IMR-90 (cell line): ENCODE measurements at regions not wholly inside any gene's neighbourhood (a gene's known extent, or its start where the extent isn't known, plus 50 kb on each side); places are given as distances from the start of the nearest gene placed in this dataset.

Experiments
- ATAC-seq: fragments of 200-7000 bp; cut with Tn5 transposase; 2 replicates; pipeline ENCODE4 v1.9.1; 2020; ENCODE audit warnings: low read depth, mild to moderate bottlenecking, moderate library complexity
- BruUV-seq: library from RNA; stranded (reverse); fragments of 400-500 nt; replicated peaks from 2 replicates; lab custom pipeline; 2021; lab: Mats Ljungman, UMichigan
- CTCF ChIA-PET: fragments of 300-600 bp; formaldehyde crosslinking; extraction: SDS; loops from one replicate; lab custom pipeline; 2021; ENCODE audit warnings: antibody characterized with exemption; lab: Yijun Ruan, JAX
- POLR2A ChIA-PET: fragments of 300-600 bp; sonication (Branson Sonifier 250); formaldehyde crosslinking; loops from one replicate; lab custom pipeline; 2022; ENCODE audit warnings: antibody characterized with exemption; ENCODE audit not compliant: unreplicated experiment; lab: Charles Lee
- DNase-seq: peaks from one replicate; pipeline ENCODE4 v3.0.0; 2013
- H2AFZ ChIP-seq: replicated peaks from 2 replicates; pipeline ENCODE3; 2013; ENCODE audit warnings: low read length, mild to moderate bottlenecking; ENCODE audit not compliant: poor library complexity
- H2AK5ac ChIP-seq: 2 replicates; pipeline ENCODE4 v1.6.1; 2013; ENCODE audit warnings: low read depth, low read length, inconsistent platforms
- H2AK9ac ChIP-seq: replicated peaks from 2 replicates; pipeline ENCODE3; 2013; ENCODE audit warnings: mild to moderate bottlenecking, low read depth, low read length, moderate library complexity; ENCODE audit not compliant: poor library complexity
- H2BK120ac ChIP-seq: 2 replicates; pipeline ENCODE4 v1.6.1; 2013; ENCODE audit warnings: low read depth, low read length, inconsistent platforms
- H2BK15ac ChIP-seq: 3 replicates; pipeline ENCODE4 v1.6.1; 2013; ENCODE audit warnings: low read depth, low read length, inconsistent platforms
- H2BK20ac ChIP-seq: 2 replicates; pipeline ENCODE4 v1.6.1; 2013; ENCODE audit warnings: low read depth, mild to moderate bottlenecking, inconsistent platforms, low read length, moderate library complexity
- H2BK5ac ChIP-seq: 2 replicates; pipeline ENCODE4 v1.6.1; 2013; ENCODE audit warnings: mild to moderate bottlenecking, low read depth, low read length, inconsistent platforms; ENCODE audit not compliant: poor library complexity, severe bottlenecking
- H3K14ac ChIP-seq: replicated peaks from 2 replicates; pipeline ENCODE4 v1.6.1; 2013; ENCODE audit warnings: low read depth, low read length, inconsistent platforms
- H3K18ac ChIP-seq: 2 replicates; pipeline ENCODE4 v1.6.1; 2013; ENCODE audit warnings: low read depth, low read length, control low read depth
- H3K23ac ChIP-seq: 2 replicates; pipeline ENCODE4 v1.6.1; 2013; ENCODE audit warnings: low read depth, low read length, inconsistent platforms
- H3K27ac ChIP-seq: 2 replicates; pipeline ENCODE4 v1.5.1; 2013; ENCODE audit warnings: mild to moderate bottlenecking, control low read depth, low read length; ENCODE audit not compliant: insufficient read depth
- H3K27me3 ChIP-seq: 2 replicates; pipeline ENCODE4 v1.6.1; 2013; ENCODE audit warnings: low read length; ENCODE audit not compliant: control insufficient read depth, insufficient read depth
- H3K36me3 ChIP-seq: 2 replicates; pipeline ENCODE4 v1.6.1; 2013; ENCODE audit warnings: low read length, mixed read lengths; ENCODE audit not compliant: control insufficient read depth, insufficient read depth
- H3K4ac ChIP-seq: 2 replicates; pipeline ENCODE4 v1.6.1; 2013; ENCODE audit warnings: low read depth, low read length, inconsistent platforms
- H3K4me1 ChIP-seq: 2 replicates; pipeline ENCODE4 v1.6.1; 2013; ENCODE audit warnings: low read length, mixed read lengths; ENCODE audit not compliant: control insufficient read depth, insufficient read depth
- H3K4me2 ChIP-seq: 2 replicates; pipeline ENCODE4 v1.6.1; 2013; ENCODE audit warnings: low read depth, mild to moderate bottlenecking, control low read depth, low read length, moderate library complexity
- H3K4me3 ChIP-seq: 2 replicates; pipeline ENCODE4 v1.5.1; 2013; ENCODE audit warnings: low read depth, mild to moderate bottlenecking, control low read depth, low read length, moderate library complexity; ENCODE audit not compliant: insufficient read depth
- H3K56ac ChIP-seq: 2 replicates; pipeline ENCODE4 v1.6.1; 2013; ENCODE audit warnings: low read length, inconsistent platforms; ENCODE audit not compliant: insufficient read depth; ENCODE audit errors: extremely low read depth
- H3K79me1 ChIP-seq, 2 experiments: 2 replicates each; pipeline ENCODE4 v1.6.1; 2013; ENCODE audit warnings: low read length in 2 of 2, inconsistent platforms in 1 of 2, low read depth in 1 of 2
- H3K9ac ChIP-seq: 2 replicates; pipeline ENCODE4 v1.6.1; 2013; ENCODE audit warnings: low read depth, low read length, control low read depth
- H3K9me1 ChIP-seq: 2 replicates; pipeline ENCODE4 v1.6.1; 2013; ENCODE audit warnings: low read length, inconsistent platforms; ENCODE audit not compliant: insufficient read depth
- H3K9me3 ChIP-seq: 2 replicates; pipeline ENCODE4 v1.6.1; 2013; ENCODE audit warnings: low read length; ENCODE audit not compliant: control insufficient read depth, insufficient read depth
- H4K20me1 ChIP-seq: 2 replicates; pipeline ENCODE4 v1.6.1; 2013; ENCODE audit warnings: low read length, inconsistent platforms; ENCODE audit not compliant: insufficient read depth
- H4K5ac ChIP-seq: 2 replicates; pipeline ENCODE4 v1.6.1; 2013; ENCODE audit warnings: mild to moderate bottlenecking, low read depth, low read length, control low read depth
- H4K8ac ChIP-seq, 2 experiments: 2 replicates each; pipeline ENCODE4 v1.6.1; 2013; ENCODE audit warnings: low read depth in 2 of 2, low read length in 2 of 2, control low read depth in 1 of 2, inconsistent platforms in 1 of 2
- H4K91ac ChIP-seq: 2 replicates; pipeline ENCODE4 v1.6.1; 2013; ENCODE audit warnings: low read depth, low read length, inconsistent platforms; ENCODE audit not compliant: insufficient read depth
- BHLHE40 ChIP-seq: fragments of 150-350 bp; IDR thresholded peaks from 2 replicates; pipeline ENCODE4 v1.6.1; 2016; ENCODE audit warnings: mild to moderate bottlenecking, low read depth, low read length
- CEBPB ChIP-seq: IDR thresholded peaks from 2 replicates; pipeline ENCODE4 v1.6.1; 2012; ENCODE audit warnings: low read depth, low read length, improper control_type of control experiment
- CHD1 ChIP-seq: IDR thresholded peaks from 2 replicates; pipeline ENCODE4 v1.6.1; 2012; ENCODE audit warnings: low read depth, low read length, improper control_type of control experiment
- CTCF ChIP-seq: conservative IDR thresholded peaks from 2 replicates; pipeline ENCODE4 v1.5.1; 2012; ENCODE audit warnings: mild to moderate bottlenecking, low read depth, low read length, improper control_type of control experiment
- MAFK ChIP-seq: IDR thresholded peaks from 2 replicates; pipeline ENCODE4 v1.6.1; 2012; ENCODE audit warnings: low read depth, low read length, improper control_type of control experiment
- MXI1 ChIP-seq: IDR thresholded peaks from 2 replicates; pipeline ENCODE4 v1.6.1; 2012; ENCODE audit warnings: low read depth, mild to moderate bottlenecking, low read length, moderate library complexity, borderline replicate concordance
- NFE2L2 ChIP-seq: fragments of 150-350 bp; IDR thresholded peaks from 2 replicates; pipeline ENCODE4 v1.6.1; 2016; ENCODE audit warnings: low read depth, mild to moderate bottlenecking, low read length
- POLR2A ChIP-seq: IDR thresholded peaks from 2 replicates; pipeline ENCODE4 v1.6.1; 2012; ENCODE audit warnings: mild to moderate bottlenecking, low read depth, low read length
- RAD21 ChIP-seq: IDR thresholded peaks from 2 replicates; pipeline ENCODE4 v1.6.1; 2012; ENCODE audit warnings: low read length, improper control_type of control experiment
- RFX5 ChIP-seq: IDR thresholded peaks from 2 replicates; pipeline ENCODE4 v1.8.0; 2012; ENCODE audit warnings: low read depth, mild to moderate bottlenecking, low read length, moderate library complexity
- SMC3 ChIP-seq: fragments of 150-350 bp; IDR thresholded peaks from 2 replicates; pipeline ENCODE4 v1.6.1; 2016; ENCODE audit warnings: low read depth, mild to moderate bottlenecking, antibody characterized with exemption, low read length, moderate library complexity
- dilution Hi-C: fragments of 300-500 bp; cut with HindIII; formaldehyde crosslinking; loops from one replicate; pipeline ENCODE4 v1.14.3; 2018; ENCODE audit warnings: low sequenced_read_pairs; ENCODE audit not compliant: unreplicated experiment
- in situ Hi-C: fragments of 300-500 bp; cut with MboI; formaldehyde crosslinking; loops from 3 replicates; pipeline ENCODE4 v1.14.3; 2019; ENCODE audit warnings: low sequenced_read_pairs, inconsistent platforms, mixed read lengths
- intact Hi-C: fragments of 100-400 bp; cut with micrococcal nuclease; formaldehyde crosslinking; loops from 2 replicates; pipeline ENCODE4 v1.10.0; 2022
- TF ChIP-seq, protein P1 (sequence below): fragments of 150-350 bp; IDR thresholded peaks from 2 replicates; pipeline ENCODE4 v1.6.1; 2017; ENCODE audit warnings: mild to moderate bottlenecking, antibody characterized with exemption, low read length, low read depth

DNA sequence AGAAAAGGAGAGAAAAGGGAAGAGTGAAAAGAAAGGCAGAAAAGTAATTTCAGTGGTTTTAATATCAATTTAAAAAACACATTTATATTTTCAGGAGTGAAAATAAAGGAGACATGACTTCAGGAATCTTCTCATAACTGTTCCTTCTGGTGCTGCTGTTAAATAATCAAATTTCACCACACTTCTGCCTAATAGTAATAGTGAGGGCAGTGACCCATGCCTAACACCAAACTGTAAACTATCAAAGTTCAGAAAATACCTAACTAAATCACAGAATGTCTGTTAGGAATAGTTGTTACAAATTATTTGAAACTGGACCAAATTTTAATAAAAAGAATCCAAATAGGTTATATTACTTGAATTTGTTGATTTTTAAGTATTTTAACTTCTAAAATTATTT is 169.4 kb downstream of the RPL10L start:
- no peak overlapping the region for H3K4me3 ChIP-seq
- no peaks in the 10 kb centered on the region for H3K4me1 ChIP-seq
- no peak overlapping the region for H4K91ac ChIP-seq
- no peak overlapping the region for H3K23ac ChIP-seq
- no peaks in the 10 kb centered on the region for H3K79me1 ChIP-seq
- no peak overlapping the region for H2AFZ ChIP-seq
- DNase-seq (no peak), ATAC-seq (no peak)
- no peaks in the 10 kb centered on the region for H4K20me1 ChIP-seq
- H2AK5ac ChIP-seq: no peak overlapping the region
- ChIA-PET CTCF (no interaction called here), POLR2A (no interaction called here)
- H3K4ac ChIP-seq: no peak overlapping the region
- no peak overlapping the region for H2BK15ac ChIP-seq
- no peak overlapping the region for H4K8ac ChIP-seq
- H3K27me3 ChIP-seq: no peaks in the 10 kb centered on the region
- H2BK5ac ChIP-seq: no peak overlapping the region
- intact Hi-C loops: no loop called here
- H3K9ac ChIP-seq: no peak overlapping the region
- H3K27ac ChIP-seq: no peak overlapping the region
- H3K4me2 ChIP-seq: no peak overlapping the region
- no peaks in the 10 kb centered on the region for H3K9me3 ChIP-seq
- H4K5ac ChIP-seq: no peak overlapping the region
- H3K14ac ChIP-seq: no peak overlapping the region
- no peak overlapping the region for H2BK120ac ChIP-seq
- H3K36me3 ChIP-seq: no peaks in the 10 kb centered on the region
- dilution Hi-C loops: no loop called here
- no peak overlapping the region for H2AK9ac ChIP-seq
- no peak overlapping the region for H3K56ac ChIP-seq
- TF ChIP-seq MAFK (no peak), CHD1 (no peak), POLR2A (no peak), CEBPB (no peak), MXI1 (no peak), BHLHE40 (no peak), RAD21 (no peak), NFE2L2 (no peak), RFX5 (no peak), CTCF (no peak), SMC3 (no peak)
- TF ChIP-seq, protein P1, sequence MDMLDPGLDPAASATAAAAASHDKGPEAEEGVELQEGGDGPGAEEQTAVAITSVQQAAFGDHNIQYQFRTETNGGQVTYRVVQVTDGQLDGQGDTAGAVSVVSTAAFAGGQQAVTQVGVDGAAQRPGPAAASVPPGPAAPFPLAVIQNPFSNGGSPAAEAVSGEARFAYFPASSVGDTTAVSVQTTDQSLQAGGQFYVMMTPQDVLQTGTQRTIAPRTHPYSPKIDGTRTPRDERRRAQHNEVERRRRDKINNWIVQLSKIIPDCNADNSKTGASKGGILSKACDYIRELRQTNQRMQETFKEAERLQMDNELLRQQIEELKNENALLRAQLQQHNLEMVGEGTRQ: no peak
- BruUV-seq: no TSS peak
- H3K18ac ChIP-seq: no peak overlapping the region
- in situ Hi-C loops: no loop called here
- H2BK20ac ChIP-seq: no peak overlapping the region
- H3K9me1 ChIP-seq: no peaks in the 10 kb centered on the region
